ENCODE measurements at regions not wholly inside any gene's neighbourhood (a gene's known extent, or its start where the extent isn't known, plus 50 kb on each side); places are given as distances from the start of the nearest gene placed in this dataset.

- DNase-seq (ENCODE audit: low read depth, low spot score), result no peak
- no peak overlapping the region for H3K27ac ChIP-seq
Observed at GRCh38 chr6:164290101-164290500, 875.6 kb downstream of the QKI start.

- H3K27ac ChIP-seq, result no peak overlapping the region
- DNase-seq (ENCODE audit: low read depth, low spot score), result no peak
Observed at GRCh38 chr6:164286011-164286410, 871.5 kb downstream of the QKI start.

GRCh38 chr6:164283574-164283973 is 869.1 kb downstream of the QKI start:
- DNase-seq (ENCODE audit: low read depth, low spot score), result no peak
- H3K27ac ChIP-seq, result no peak overlapping the region

GRCh38 chr6:164276211-164276610 is 861.7 kb downstream of the QKI start:
- H3K27ac ChIP-seq, result no peak overlapping the region
- DNase-seq (ENCODE audit: low read depth, low spot score), result no peak

GRCh38 chr6:164275773-164276172 is 861.3 kb downstream of the QKI start:
- no peak for DNase-seq (ENCODE audit: low read depth, low spot score)
- no peak overlapping the region for H3K27ac ChIP-seq

GRCh38 chr6:164274493-164274892 is 860.0 kb downstream of the QKI start:
- H3K27ac ChIP-seq, result no peak overlapping the region
- no peak for DNase-seq (ENCODE audit: low read depth, low spot score)

- H3K27ac ChIP-seq, result no peak overlapping the region
- no peak for DNase-seq (ENCODE audit: low read depth, low spot score)
Observed at GRCh38 chr6:164273491-164273890, 859.0 kb downstream of the QKI start.

GRCh38 chr6:164266851-164267250 is 852.3 kb downstream of the QKI start:
- H3K27ac ChIP-seq, result no peak overlapping the region
- DNase-seq (ENCODE audit: low read depth, low spot score), result no peak

GRCh38 chr6:164262348-164262747 is 847.8 kb downstream of the QKI start:
- no peak overlapping the region for H3K27ac ChIP-seq
- DNase-seq (ENCODE audit: low read depth, low spot score), result no peak

- no peak for DNase-seq (ENCODE audit: low read depth, low spot score)
- H3K27ac ChIP-seq, result no peak overlapping the region
Observed at GRCh38 chr6:164258421-164258820, 843.9 kb downstream of the QKI start.

GRCh38 chr6:164252948-164253347 is 838.4 kb downstream of the QKI start:
- no peak for DNase-seq (ENCODE audit: low read depth, low spot score)
- H3K27ac ChIP-seq, result no peak overlapping the region

GRCh38 chr6:164252291-164252690 is 837.8 kb downstream of the QKI start:
- H3K27ac ChIP-seq, result no peak overlapping the region
- no peak for DNase-seq (ENCODE audit: low read depth, low spot score)

- no peak overlapping the region for H3K27ac ChIP-seq
- no peak for DNase-seq (ENCODE audit: low read depth, low spot score)
Observed at GRCh38 chr6:164247106-164247505, 832.6 kb downstream of the QKI start.

- DNase-seq (ENCODE audit: low read depth, low spot score), result no peak
- no peak overlapping the region for H3K27ac ChIP-seq
Observed at GRCh38 chr6:164246082-164246481, 831.6 kb downstream of the QKI start.

GRCh38 chr6:164243949-164244348 is 829.4 kb downstream of the QKI start:
- no peak for DNase-seq (ENCODE audit: low read depth, low spot score)
- H3K27ac ChIP-seq, result no peak overlapping the region

GRCh38 chr6:164243012-164243610 is 828.6 kb downstream of the QKI start:
- no peak overlapping the region for H3K27ac ChIP-seq
- DNase-seq (ENCODE audit: low read depth, low spot score), result no peak

- DNase-seq (ENCODE audit: low read depth, low spot score), result no peak
Observed at GRCh38 chr6:164230804-164231203, 816.3 kb downstream of the QKI start.

GRCh38 chr6:164230259-164230658 is 815.7 kb downstream of the QKI start:
- DNase-seq (ENCODE audit: low read depth, low spot score), result no peak
- no peak overlapping the region for H3K27ac ChIP-seq

More at GRCh38 chr6:164230804-164231203, 816.3 kb downstream of the QKI start:
- no peak overlapping the region for H3K27ac ChIP-seq

- DNase-seq (ENCODE audit: low read depth, low spot score), result no peak
- H3K27ac ChIP-seq, result no peak overlapping the region
Observed at GRCh38 chr6:164229716-164230115, 815.2 kb downstream of the QKI start.

GRCh38 chr6:164227952-164228522 is 813.5 kb downstream of the QKI start:
- no peak for DNase-seq (ENCODE audit: low read depth, low spot score)
- no peak overlapping the region for H3K27ac ChIP-seq

GRCh38 chr6:164216839-164217238 is 802.3 kb downstream of the QKI start:
- no peak for DNase-seq (ENCODE audit: low read depth, low spot score)
- H3K27ac ChIP-seq, result no peak overlapping the region

- DNase-seq (ENCODE audit: low read depth, low spot score), result no peak
- H3K27ac ChIP-seq, result no peak overlapping the region
Observed at GRCh38 chr6:164216368-164216767, 801.9 kb downstream of the QKI start.

Data from epithelial cell of prostate (primary cell).